H1 (cell line): ENCODE measurements at regions not wholly inside any gene's neighbourhood (a gene's known extent, or its start where the extent isn't known, plus 50 kb on each side); places are given as distances from the start of the nearest gene placed in this dataset.

Experiments
- CTCF ChIA-PET: fragments of 300-600 bp; sonication (Branson Sonifier 250); formaldehyde crosslinking; loops from one replicate; lab custom pipeline; 2021; ENCODE audit not compliant: partially characterized antibody; lab: Charles Lee
- POLR2A ChIA-PET: fragments of 300-600 bp; sonication (Branson Sonifier 250); formaldehyde crosslinking; loops from one replicate; lab custom pipeline; 2021; ENCODE audit warnings: inconsistent platforms; ENCODE audit not compliant: partially characterized antibody; lab: Charles Lee
- DNase-seq, 2 experiments: peaks; one replicate each; pipeline versions ENCODE4 v3.0.0 to v3.0.0-alpha.2; 2010 to 2022; ENCODE audit warnings: low spot score in 2 of 2, low read depth in 1 of 2, mixed read lengths in 1 of 2
- FAIRE-seq: peaks from 2 replicates; lab custom pipeline; 2011; peaks lifted over from hg19 to GRCh38; lab: Jason Lieb, UNC
- H2AFZ ChIP-seq: 2 replicates; pipeline ENCODE4 v1.8.1; 2012; ENCODE audit warnings: low read length, inconsistent platforms
- H2AK5ac ChIP-seq: 2 replicates; pipeline ENCODE4 v1.6.1; 2013; ENCODE audit warnings: low read depth, low read length
- H2BK120ac ChIP-seq: replicated peaks from 2 replicates; pipeline ENCODE3; 2013; ENCODE audit warnings: low read depth, low read length, inconsistent platforms
- H2BK12ac ChIP-seq: 2 replicates; pipeline ENCODE4 v1.6.1; 2013; ENCODE audit warnings: low read depth, low read length
- H2BK15ac ChIP-seq: 2 replicates; pipeline ENCODE4 v1.6.1; 2013; ENCODE audit warnings: low read length
- H2BK20ac ChIP-seq: 2 replicates; pipeline ENCODE4 v1.6.1; 2013; ENCODE audit warnings: low read length
- H2BK5ac ChIP-seq: 2 replicates; pipeline ENCODE4 v1.6.1; 2013; ENCODE audit warnings: low read depth, low read length
- H3K14ac ChIP-seq: 2 replicates; pipeline ENCODE4 v1.6.1; 2013; ENCODE audit warnings: inconsistent platforms; ENCODE audit not compliant: insufficient read length
- H3K18ac ChIP-seq: 2 replicates; pipeline ENCODE4 v1.6.1; 2013; ENCODE audit warnings: low read length; ENCODE audit errors: extremely low read depth
- H3K23ac ChIP-seq: 2 replicates; pipeline ENCODE4 v1.6.1; 2013; ENCODE audit warnings: inconsistent platforms; ENCODE audit not compliant: insufficient read length
- H3K23me2 ChIP-seq: 2 replicates; pipeline ENCODE4 v1.6.1; 2013; ENCODE audit warnings: low read depth, low read length
- H3K27ac ChIP-seq: 2 replicates; pipeline ENCODE4 v1.6.1; 2011; ENCODE audit warnings: low read depth, low read length, inconsistent platforms
- H3K27me3 ChIP-seq, 4 experiments: replicated peaks in 1 of 4; 1 replicate in 1 of 4; 2 replicates in 3 of 4; pipeline versions ENCODE4 v1.6.1 to v1.8.1; 2011 to 2013; ENCODE audit warnings: low read length in 3 of 4, mild to moderate bottlenecking in 3 of 4, inconsistent platforms in 2 of 4, mixed read lengths in 2 of 4, moderate library complexity in 1 of 4; ENCODE audit not compliant: control insufficient read depth in 3 of 4, insufficient read depth in 3 of 4; ENCODE audit errors: extremely low read depth in 1 of 4
- H3K36me3 ChIP-seq, 4 experiments: 2 replicates each; pipeline versions ENCODE4 v1.6.1 to v1.8.1; 2011 to 2013; ENCODE audit warnings: mild to moderate bottlenecking in 4 of 4, low read length in 3 of 4, moderate library complexity in 2 of 4, control low read depth in 1 of 4, inconsistent platforms in 1 of 4; ENCODE audit not compliant: insufficient read depth in 4 of 4, control insufficient read depth in 2 of 4
- H3K4ac ChIP-seq: replicated peaks from 2 replicates; pipeline ENCODE3; 2013; ENCODE audit warnings: low read length, low read depth, mixed read lengths, inconsistent platforms; ENCODE audit not compliant: insufficient read length
- H3K4me1 ChIP-seq, 4 experiments: replicated peaks in 1 of 4; 1 replicate in 1 of 4; 2 replicates in 3 of 4; pipeline versions ENCODE4 v1.6.1 to v1.8.1; 2011 to 2013; ENCODE audit warnings: low read length in 3 of 4, inconsistent platforms in 2 of 4, mixed read lengths in 1 of 4; ENCODE audit not compliant: insufficient read depth in 4 of 4, control insufficient read depth in 3 of 4
- H3K4me2 ChIP-seq, 2 experiments: 2 replicates each; pipeline versions ENCODE4 v1.6.1 to v1.8.1; 2011 to 2013; ENCODE audit warnings: low read depth in 2 of 2, low read length in 2 of 2, control low read depth in 1 of 2, inconsistent platforms in 1 of 2, mild to moderate bottlenecking in 1 of 2; ENCODE audit not compliant: insufficient read depth in 1 of 2
- H3K4me3 ChIP-seq, 4 experiments: fragments of 200-600, 300-600 bp in 1 of 4; sonication (generic), shearing (Covaris generic), sonication (Bioruptor Twin) in 1 of 4; 2 replicates each; pipeline versions ENCODE4 v1.5.1 to v1.8.1; 2011 to 2016; ENCODE audit warnings: low read length in 4 of 4, low read depth in 3 of 4, control low read depth in 2 of 4, inconsistent platforms in 2 of 4, mild to moderate bottlenecking in 2 of 4, mixed read lengths in 1 of 4, moderate library complexity in 1 of 4; ENCODE audit not compliant: insufficient read depth in 2 of 4; ENCODE audit errors: extremely low read depth in 1 of 4
- H3K56ac ChIP-seq: replicated peaks from 2 replicates; pipeline ENCODE3; 2013; ENCODE audit warnings: low read depth, mild to moderate bottlenecking, mixed read lengths, low read length, inconsistent platforms; ENCODE audit not compliant: insufficient read length
- H3K79me1 ChIP-seq: 2 replicates; pipeline ENCODE4 v1.6.1; 2013; ENCODE audit warnings: low read depth, low read length, control low read depth
- H3K79me2 ChIP-seq, 2 experiments: 2 replicates each; pipeline versions ENCODE4 v1.6.1 to v1.8.1; 2012 to 2013; ENCODE audit warnings: low read length in 2 of 2, mild to moderate bottlenecking in 2 of 2, inconsistent platforms in 1 of 2; ENCODE audit not compliant: insufficient read depth in 2 of 2, control insufficient read depth in 1 of 2
- H3K9ac ChIP-seq, 4 experiments: replicated peaks in 1 of 4; 1 replicate in 1 of 4; 2 replicates in 3 of 4; pipeline versions ENCODE4 v1.6.1 to v1.8.1; 2011 to 2013; ENCODE audit warnings: low read depth in 3 of 4, low read length in 3 of 4, control low read depth in 2 of 4, mild to moderate bottlenecking in 2 of 4, moderate library complexity in 2 of 4, inconsistent platforms in 1 of 4; ENCODE audit errors: extremely low read depth in 1 of 4
- H3K9me3 ChIP-seq, 2 experiments: 2 replicates each; pipeline versions ENCODE4 v1.6.1 to v1.8.1; 2012 to 2013; ENCODE audit warnings: mild to moderate bottlenecking in 2 of 2, moderate library complexity in 2 of 2, control low read depth in 1 of 2, inconsistent platforms in 1 of 2, low read depth in 1 of 2, low read length in 1 of 2, mixed read lengths in 1 of 2; ENCODE audit not compliant: insufficient read depth in 2 of 2
- H4K20me1 ChIP-seq, 2 experiments: replicated peaks in 1 of 2; 2 replicates each; pipeline versions ENCODE3 to v1.8.1; 2011 to 2013; ENCODE audit warnings: inconsistent platforms in 2 of 2, low read length in 2 of 2, mild to moderate bottlenecking in 1 of 2; ENCODE audit not compliant: insufficient read depth in 2 of 2, control insufficient read depth in 1 of 2
- H4K5ac ChIP-seq: 2 replicates; pipeline ENCODE4 v1.6.1; 2013; ENCODE audit warnings: low read length, low read depth, mixed read lengths, inconsistent platforms; ENCODE audit not compliant: insufficient read length
- H4K8ac ChIP-seq: 2 replicates; pipeline ENCODE4 v1.8.0; 2013; ENCODE audit warnings: mild to moderate bottlenecking, moderate library complexity, low read length, inconsistent platforms; ENCODE audit not compliant: insufficient read depth; ENCODE audit errors: extremely low read depth
- H4K91ac ChIP-seq: replicated peaks from 2 replicates; pipeline ENCODE3; 2013; ENCODE audit warnings: low read length, mixed read lengths, inconsistent platforms; ENCODE audit not compliant: insufficient read length
- ASH2L ChIP-seq: fragments of 200-600, 300-600 bp; sonication (generic); IDR thresholded peaks from one replicate; pipeline ENCODE4 v1.7.1; 2017; ENCODE audit warnings: low read length
- CHD1 ChIP-seq: IDR thresholded peaks from 2 replicates; pipeline ENCODE4 v1.6.1; 2012; ENCODE audit warnings: low read depth, low read length, improper control_type of control experiment
- EGR1 ChIP-seq: IDR thresholded peaks from 2 replicates; pipeline ENCODE4 v1.6.1; 2011; ENCODE audit warnings: low read depth, low read length, borderline replicate concordance
- EP300 ChIP-seq, 2 experiments: IDR thresholded peaks; 1 replicate in 1 of 2; 2 replicates in 1 of 2; pipeline ENCODE4 v1.6.1; 2011 to 2012; ENCODE audit warnings: low read depth in 2 of 2, low read length in 2 of 2, mild to moderate bottlenecking in 2 of 2, borderline replicate concordance in 1 of 2, inconsistent platforms in 1 of 2, moderate library complexity in 1 of 2
- EZH2 ChIP-seq: fragments of 200-600 bp; sonication (generic); IDR thresholded peaks from 2 replicates; pipeline ENCODE4 v1.7.1; 2012; ENCODE audit warnings: low read depth, mild to moderate bottlenecking, moderate library complexity, low read length, inconsistent platforms; ENCODE audit not compliant: severe bottlenecking
- GABPA ChIP-seq: IDR thresholded peaks from 2 replicates; pipeline ENCODE4 v1.6.1; 2011; ENCODE audit warnings: mild to moderate bottlenecking, low read length, moderate library complexity, borderline replicate concordance; ENCODE audit not compliant: insufficient read depth
- KDM4A ChIP-seq: IDR thresholded peaks from one replicate; pipeline ENCODE4 v1.7.1; 2012; ENCODE audit warnings: low read depth, mild to moderate bottlenecking, moderate library complexity, low read length, inconsistent platforms; ENCODE audit not compliant: severe bottlenecking
- NANOG ChIP-seq: IDR thresholded peaks from 2 replicates; pipeline ENCODE4 v1.6.1; 2011; ENCODE audit warnings: low read length, low read depth, mild to moderate bottlenecking, inconsistent platforms; ENCODE audit not compliant: insufficient read depth, poor library complexity, severe bottlenecking
- POLR2A ChIP-seq, 2 experiments: IDR thresholded peaks; 1 replicate in 1 of 2; 2 replicates in 1 of 2; pipeline ENCODE4 v1.6.1; 2011; ENCODE audit warnings: low read depth in 2 of 2, low read length in 2 of 2, mild to moderate bottlenecking in 2 of 2; ENCODE audit errors: control extremely low read depth in 1 of 2
- RFX5 ChIP-seq: IDR thresholded peaks from 2 replicates; pipeline ENCODE4 v1.6.1; 2011; ENCODE audit warnings: low read depth, low read length, improper control_type of control experiment, borderline replicate concordance
- SIN3A ChIP-seq, 2 experiments: IDR thresholded peaks in 1 of 2; conservative IDR thresholded peaks in 1 of 2; 2 replicates each; pipeline ENCODE4 v1.6.1; 2011 to 2012; ENCODE audit warnings: low read length in 2 of 2, improper control_type of control experiment in 1 of 2, low read depth in 1 of 2, mild to moderate bottlenecking in 1 of 2
- TEAD4 ChIP-seq: IDR thresholded peaks from 2 replicates; pipeline ENCODE4 v1.6.1; 2012; ENCODE audit warnings: low read depth, low read length, inconsistent platforms, mixed read lengths
- WGBS, 2 experiments: shearing (Covaris generic) in 1 of 2; methylation state at CpG; one replicate each; pipeline versions ENCODE4 v1.1.6 to v1.1.7; 2013 to 2015; ENCODE audit warnings: low lambda C conversion rate in 2 of 2, mixed read lengths in 2 of 2, inconsistent platforms in 1 of 2, low coverage in 1 of 2, missing lambda C conversion rate in 1 of 2; ENCODE audit not compliant: insufficient replicate concordance in 2 of 2, insufficient coverage in 1 of 2, insufficient read length in 1 of 2; ENCODE audit errors: extremely low coverage in 1 of 2, missing lambda C conversion rate in 1 of 2; 5-methylcytosine and 5-hydroxymethylcytosine counted together
- TF ChIP-seq, protein P1 (sequence below): IDR thresholded peaks from 2 replicates; pipeline ENCODE4 v1.6.1; 2012; ENCODE audit warnings: inconsistent platforms
- TF ChIP-seq, protein P2 (sequence below): IDR thresholded peaks from 2 replicates; pipeline ENCODE4 v1.6.1; 2012; ENCODE audit warnings: inconsistent platforms

DNA sequence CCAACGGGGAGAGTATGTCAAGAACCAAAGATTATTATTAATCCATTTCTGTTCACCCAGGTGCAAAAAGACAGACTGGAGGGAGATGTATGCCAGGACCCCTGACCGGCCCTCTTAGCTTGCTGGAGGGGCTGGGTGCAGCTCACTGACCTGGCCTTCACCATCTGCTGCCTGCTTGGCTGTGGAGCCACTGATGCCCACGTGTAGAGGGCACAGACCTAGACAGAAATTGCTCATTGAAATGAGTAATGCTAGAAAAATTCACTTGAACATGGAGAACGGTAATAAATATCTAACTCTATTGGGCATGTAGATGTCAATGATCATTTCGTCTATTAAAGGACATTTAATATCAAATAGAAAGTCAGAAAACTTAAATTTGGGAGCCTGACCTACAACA, 58.8 kb upstream of the ERCC6L2 start:
- Histone ChIP-seq H3K23ac (no peak overlapping the region), H2BK20ac (no peak overlapping the region), H3K4ac (no peak overlapping the region), H3K4me1 (peaks cover 0 to 10% (median 2%) of the 10 kb centered on the region in 4 experiments; a peak in 5 of 7 replicates), H3K36me3 (no peaks in the 10 kb centered on the region), H4K91ac (no peak overlapping the region), H4K8ac (no peak overlapping the region), H3K4me3 (no peak overlapping the region), H3K9me3 (no peaks in the 10 kb centered on the region), H3K27me3 (no peaks in the 10 kb centered on the region; a peak in 1 of 7 replicates), H3K4me2 (no peak overlapping the region), H2BK15ac (no peak overlapping the region), H3K18ac (no peak overlapping the region), H3K14ac (no peak overlapping the region), H2BK5ac (no peak overlapping the region), H3K23me2 (no peaks in the 10 kb centered on the region), H3K27ac (no peak overlapping the region), H4K5ac (no peak overlapping the region), H2BK120ac (no peak overlapping the region), H2AK5ac (no peak overlapping the region), H3K79me1 (no peaks in the 10 kb centered on the region), H3K79me2 (no peaks in the 10 kb centered on the region), H2BK12ac (no peak overlapping the region), H4K20me1 (no peaks in the 10 kb centered on the region), H3K9ac (no peak overlapping the region), H3K56ac (no peak overlapping the region), H2AFZ (no peak overlapping the region)
- ChIA-PET POLR2A (no interaction called here), CTCF (interaction anchor here (0.6 to 0.9 kb wide), 2 partner anchors 43 to 81 kb away, joined by 3 to 4 read pairs; no protein-coding TSS in a partner anchor)
- 88% methylated on average over 5 of the region's 5 CpGs; no CpG with 5 or more reads in 1 of the 2 experiments for WGBS, 2 experiments
- DNase-seq = no peak
- no peak for FAIRE-seq
- TF ChIP-seq EZH2 (no peak), POLR2A (IDR thresholded peaks at IDR 0.05; ENCODE audit: control extremely low read depth in 1 of 2, low read depth in 2 of 2, low read length in 2 of 2) (no peak), SIN3A (conservative IDR thresholded peaks at IDR 0.05 in 1 of 2, IDR thresholded peaks at IDR 0.05 in 1 of 2; ENCODE audit: low read depth in 1 of 2, low read length in 2 of 2) (no peak), EP300 (IDR thresholded peaks at IDR 0.05; ENCODE audit: borderline replicate concordance in 1 of 2, low read depth in 2 of 2, low read length in 2 of 2) (no peak), KDM4A (no peak), GABPA (no peak), ASH2L (no peak), RFX5 (no peak), TEAD4 (no peak), CHD1 (no peak), EGR1 (no peak), NANOG (no peak)
- TF ChIP-seq, protein P1, sequence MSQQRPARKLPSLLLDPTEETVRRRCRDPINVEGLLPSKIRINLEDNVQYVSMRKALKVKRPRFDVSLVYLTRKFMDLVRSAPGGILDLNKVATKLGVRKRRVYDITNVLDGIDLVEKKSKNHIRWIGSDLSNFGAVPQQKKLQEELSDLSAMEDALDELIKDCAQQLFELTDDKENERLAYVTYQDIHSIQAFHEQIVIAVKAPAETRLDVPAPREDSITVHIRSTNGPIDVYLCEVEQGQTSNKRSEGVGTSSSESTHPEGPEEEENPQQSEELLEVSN = no peak
- TF ChIP-seq, protein P2, sequence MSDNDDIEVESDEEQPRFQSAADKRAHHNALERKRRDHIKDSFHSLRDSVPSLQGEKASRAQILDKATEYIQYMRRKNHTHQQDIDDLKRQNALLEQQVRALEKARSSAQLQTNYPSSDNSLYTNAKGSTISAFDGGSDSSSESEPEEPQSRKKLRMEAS = no peak
